HEK293 (cell line): ENCODE measurements at regions not wholly inside any gene's neighbourhood (a gene's known extent, or its start where the extent isn't known, plus 50 kb on each side); places are given as distances from the start of the nearest gene placed in this dataset.

Source experiments
- CTCF ChIA-PET: fragments of 350-600 bp; formaldehyde crosslinking; extraction: SDS; loops from one replicate; lab custom pipeline; 2021; ENCODE audit warnings: antibody characterized with exemption; lab: Yijun Ruan, JAX
- POLR2A ChIA-PET: fragments of 300-600 bp; formaldehyde crosslinking; extraction: SDS; loops from one replicate; lab custom pipeline; 2020; ENCODE audit warnings: antibody characterized with exemption, inconsistent platforms; lab: Yijun Ruan, JAX
- H3K27ac ChIP-seq: fragments of 200-500 bp; sonication (Bioruptor generic); 2 replicates; pipeline ENCODE4 v1.5.1; 2014; ENCODE audit warnings: low read depth, low read length, control low read depth, inconsistent platforms; ENCODE audit errors: extremely low read depth
- H3K36me3 ChIP-seq, 2 experiments: fragments of 200-500 bp in 1 of 2; sonication (Bioruptor generic) in 1 of 2; 1 replicate in 1 of 2; 2 replicates in 1 of 2; pipeline ENCODE4 v1.5.1; 2014 to 2017; ENCODE audit warnings: inconsistent platforms in 2 of 2, low read length in 2 of 2; ENCODE audit not compliant: control insufficient read depth in 2 of 2, insufficient read depth in 1 of 2
- H3K4me1 ChIP-seq: fragments of 200-500 bp; sonication (Bioruptor generic); 2 replicates; pipeline ENCODE4 v1.5.1; 2014; ENCODE audit warnings: mild to moderate bottlenecking, low read length, inconsistent platforms; ENCODE audit not compliant: control insufficient read depth, insufficient read depth
- H3K4me3 ChIP-seq: 2 replicates; pipeline ENCODE4 v1.5.1; 2011; ENCODE audit warnings: low read depth, mild to moderate bottlenecking, control low read depth, low read length, moderate library complexity
- H3K9me3 ChIP-seq: fragments of 200-500 bp; sonication (Bioruptor generic); 2 replicates; pipeline ENCODE4 v1.5.1; 2014; ENCODE audit warnings: low read depth, low read length, inconsistent platforms; ENCODE audit not compliant: control insufficient read depth, insufficient read depth
- KLF1 ChIP-seq: fragments of 450-650 bp; formaldehyde crosslinking; IDR thresholded peaks from 2 replicates; pipeline ENCODE4 v1.5.1; 2016; ENCODE audit warnings: missing biosample characterization, missing genetic modification characterization
- ZBTB20 ChIP-seq: fragments of 450-650 bp; formaldehyde crosslinking; IDR thresholded peaks from 2 replicates; pipeline ENCODE4 v1.5.1; 2016; ENCODE audit warnings: missing biosample characterization, missing genetic modification characterization
- ZIC2 ChIP-seq: fragments of 450-650 bp; formaldehyde crosslinking; IDR thresholded peaks from 2 replicates; pipeline ENCODE4 v1.5.1; 2016; ENCODE audit warnings: missing biosample characterization, missing genetic modification characterization
- ZNF140 ChIP-seq: fragments of 450-650 bp; formaldehyde crosslinking; IDR thresholded peaks from 2 replicates; pipeline ENCODE4 v1.5.1; 2016; ENCODE audit warnings: missing biosample characterization, missing genetic modification characterization
- ZNF184 ChIP-seq: fragments of 450-650 bp; IDR thresholded peaks from 2 replicates; pipeline ENCODE4 v1.5.1; 2018; ENCODE audit warnings: missing biosample characterization, mild to moderate bottlenecking, missing genetic modification characterization
- ZNF416 ChIP-seq: fragments of 450-650 bp; formaldehyde crosslinking; IDR thresholded peaks from 2 replicates; pipeline ENCODE4 v1.5.1; 2016; ENCODE audit warnings: missing biosample characterization, missing genetic modification characterization
- ZNF433 ChIP-seq: fragments of 450-650 bp; formaldehyde crosslinking; IDR thresholded peaks from 2 replicates; pipeline ENCODE4 v1.5.1; 2016; ENCODE audit warnings: missing biosample characterization, missing genetic modification characterization, low read depth
- ZNF529 ChIP-seq: fragments of 450-650 bp; formaldehyde crosslinking; IDR thresholded peaks from 2 replicates; pipeline ENCODE4 v1.5.1; 2017; ENCODE audit warnings: missing genetic modification characterization, missing biosample characterization; ENCODE audit not compliant: insufficient replicate concordance
- ZNF571 ChIP-seq: fragments of 450-650 bp; formaldehyde crosslinking; IDR thresholded peaks from 2 replicates; pipeline ENCODE4 v1.5.0; 2017; ENCODE audit warnings: missing biosample characterization, missing genetic modification characterization
- ZNF658 ChIP-seq: fragments of 450-650 bp; formaldehyde crosslinking; IDR thresholded peaks from 2 replicates; pipeline ENCODE4; 2016; ENCODE audit warnings: missing biosample characterization, missing genetic modification characterization
- ZNF660 ChIP-seq: fragments of 450-650 bp; IDR thresholded peaks from 2 replicates; pipeline ENCODE4 v1.5.1; 2018; ENCODE audit warnings: missing biosample characterization, mild to moderate bottlenecking, missing genetic modification characterization
- ZNF701 ChIP-seq: fragments of 450-650 bp; formaldehyde crosslinking; IDR thresholded peaks from 2 replicates; pipeline ENCODE4 v1.5.1; 2016; ENCODE audit warnings: missing biosample characterization, missing genetic modification characterization
- ZNF76 ChIP-seq: fragments of 450-650 bp; formaldehyde crosslinking; IDR thresholded peaks from 2 replicates; pipeline ENCODE4; 2016; ENCODE audit warnings: low read depth, missing biosample characterization, missing genetic modification characterization, borderline replicate concordance
- ZNF792 ChIP-seq: fragments of 450-650 bp; formaldehyde crosslinking; IDR thresholded peaks from 2 replicates; pipeline ENCODE4 v1.5.1; 2016; ENCODE audit warnings: missing biosample characterization, missing genetic modification characterization
- TF ChIP-seq, protein P1 (sequence below): fragments of 450-650 bp; formaldehyde crosslinking; IDR thresholded peaks from 2 replicates; pipeline ENCODE4 v1.5.1; 2017; ENCODE audit warnings: missing biosample characterization, missing genetic modification characterization
- TF ChIP-seq, protein P2 (sequence below): fragments of 450-650 bp; formaldehyde crosslinking; conservative IDR thresholded peaks from 2 replicates; pipeline ENCODE4 v1.5.1; 2016; ENCODE audit warnings: low read depth, missing biosample characterization, missing genetic modification characterization
- TF ChIP-seq, protein P3 (sequence below): fragments of 450-650 bp; formaldehyde crosslinking; IDR thresholded peaks from 2 replicates; pipeline ENCODE4 v1.5.1; 2017; ENCODE audit warnings: missing biosample characterization, missing genetic modification characterization
- TF ChIP-seq, protein P4 (sequence below): fragments of 450-650 bp; formaldehyde crosslinking; IDR thresholded peaks from 2 replicates; pipeline ENCODE4; 2016; ENCODE audit warnings: missing biosample characterization, missing genetic modification characterization

DNA sequence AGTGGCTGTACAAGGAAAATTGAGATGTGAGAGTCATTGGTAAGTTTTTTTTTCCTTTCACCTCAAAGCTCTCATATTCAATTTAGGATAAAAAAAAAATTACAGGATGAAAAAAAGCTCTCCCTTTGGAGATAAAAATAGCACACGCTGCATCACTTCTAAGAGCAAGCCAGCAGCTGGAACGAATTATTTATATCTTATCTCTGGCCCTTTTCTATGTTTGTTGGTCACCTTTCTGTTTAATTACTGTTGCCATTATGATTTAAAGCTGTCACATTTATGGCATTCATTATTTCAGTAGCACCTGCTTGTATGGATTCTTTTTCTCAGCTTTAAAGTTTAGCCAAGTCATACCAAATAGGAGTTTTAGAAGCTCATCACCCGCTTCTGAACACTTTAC, 171.6 kb upstream of the PDZRN3 start (continued):
- TF ChIP-seq, protein P1, sequence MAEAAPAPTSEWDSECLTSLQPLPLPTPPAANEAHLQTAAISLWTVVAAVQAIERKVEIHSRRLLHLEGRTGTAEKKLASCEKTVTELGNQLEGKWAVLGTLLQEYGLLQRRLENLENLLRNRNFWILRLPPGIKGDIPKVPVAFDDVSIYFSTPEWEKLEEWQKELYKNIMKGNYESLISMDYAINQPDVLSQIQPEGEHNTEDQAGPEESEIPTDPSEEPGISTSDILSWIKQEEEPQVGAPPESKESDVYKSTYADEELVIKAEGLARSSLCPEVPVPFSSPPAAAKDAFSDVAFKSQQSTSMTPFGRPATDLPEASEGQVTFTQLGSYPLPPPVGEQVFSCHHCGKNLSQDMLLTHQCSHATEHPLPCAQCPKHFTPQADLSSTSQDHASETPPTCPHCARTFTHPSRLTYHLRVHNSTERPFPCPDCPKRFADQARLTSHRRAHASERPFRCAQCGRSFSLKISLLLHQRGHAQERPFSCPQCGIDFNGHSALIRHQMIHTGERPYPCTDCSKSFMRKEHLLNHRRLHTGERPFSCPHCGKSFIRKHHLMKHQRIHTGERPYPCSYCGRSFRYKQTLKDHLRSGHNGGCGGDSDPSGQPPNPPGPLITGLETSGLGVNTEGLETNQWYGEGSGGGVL (tag by site-specific recombination), result no peak
- TF ChIP-seq ZNF76 (tag by site-specific recombination) (no peak), ZNF529 (tag by site-specific recombination) (no peak), ZNF660 (no peak)

DNA sequence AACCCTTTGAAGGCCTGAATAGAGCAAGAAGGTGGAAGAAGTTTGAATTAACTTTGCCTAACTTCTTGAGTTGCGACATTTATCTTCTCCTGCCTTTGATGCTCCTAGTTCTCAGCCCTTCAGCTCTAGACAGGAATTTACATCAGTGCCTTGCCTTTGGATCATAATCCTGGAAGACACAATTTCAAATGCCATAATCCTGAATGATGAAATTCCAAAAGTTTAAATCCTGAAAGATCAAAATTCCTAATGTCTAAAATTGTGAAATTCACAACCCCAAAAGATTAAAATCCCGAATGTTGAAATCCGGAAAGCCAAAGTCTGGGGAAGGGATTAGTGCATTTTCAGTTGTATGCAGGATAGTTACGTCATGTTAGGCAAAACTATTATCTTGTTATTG, 166.6 kb upstream of the PDZRN3 start:
- no peaks in the 10 kb centered on the region for H3K9me3 ChIP-seq
- H3K4me3 ChIP-seq, result no peak overlapping the region
- H3K36me3 ChIP-seq, result no peaks in the 10 kb centered on the region
- H3K27ac ChIP-seq, result no peak overlapping the region
- POLR2A ChIA-PET, result no interaction called here
- TF ChIP-seq, protein P2, sequence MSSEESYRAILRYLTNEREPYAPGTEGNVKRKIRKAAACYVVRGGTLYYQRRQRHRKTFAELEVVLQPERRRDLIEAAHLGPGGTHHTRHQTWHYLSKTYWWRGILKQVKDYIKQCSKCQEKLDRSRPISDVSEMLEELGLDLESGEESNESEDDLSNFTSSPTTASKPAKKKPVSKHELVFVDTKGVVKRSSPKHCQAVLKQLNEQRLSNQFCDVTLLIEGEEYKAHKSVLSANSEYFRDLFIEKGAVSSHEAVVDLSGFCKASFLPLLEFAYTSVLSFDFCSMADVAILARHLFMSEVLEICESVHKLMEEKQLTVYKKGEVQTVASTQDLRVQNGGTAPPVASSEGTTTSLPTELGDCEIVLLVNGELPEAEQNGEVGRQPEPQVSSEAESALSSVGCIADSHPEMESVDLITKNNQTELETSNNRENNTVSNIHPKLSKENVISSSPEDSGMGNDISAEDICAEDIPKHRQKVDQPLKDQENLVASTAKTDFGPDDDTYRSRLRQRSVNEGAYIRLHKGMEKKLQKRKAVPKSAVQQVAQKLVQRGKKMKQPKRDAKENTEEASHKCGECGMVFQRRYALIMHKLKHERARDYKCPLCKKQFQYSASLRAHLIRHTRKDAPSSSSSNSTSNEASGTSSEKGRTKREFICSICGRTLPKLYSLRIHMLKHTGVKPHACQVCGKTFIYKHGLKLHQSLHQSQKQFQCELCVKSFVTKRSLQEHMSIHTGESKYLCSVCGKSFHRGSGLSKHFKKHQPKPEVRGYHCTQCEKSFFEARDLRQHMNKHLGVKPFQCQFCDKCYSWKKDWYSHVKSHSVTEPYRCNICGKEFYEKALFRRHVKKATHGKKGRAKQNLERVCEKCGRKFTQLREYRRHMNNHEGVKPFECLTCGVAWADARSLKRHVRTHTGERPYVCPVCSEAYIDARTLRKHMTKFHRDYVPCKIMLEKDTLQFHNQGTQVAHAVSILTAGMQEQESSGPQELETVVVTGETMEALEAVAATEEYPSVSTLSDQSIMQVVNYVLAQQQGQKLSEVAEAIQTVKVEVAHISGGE (tag by site-specific recombination), result no peak
- TF ChIP-seq, protein P3, sequence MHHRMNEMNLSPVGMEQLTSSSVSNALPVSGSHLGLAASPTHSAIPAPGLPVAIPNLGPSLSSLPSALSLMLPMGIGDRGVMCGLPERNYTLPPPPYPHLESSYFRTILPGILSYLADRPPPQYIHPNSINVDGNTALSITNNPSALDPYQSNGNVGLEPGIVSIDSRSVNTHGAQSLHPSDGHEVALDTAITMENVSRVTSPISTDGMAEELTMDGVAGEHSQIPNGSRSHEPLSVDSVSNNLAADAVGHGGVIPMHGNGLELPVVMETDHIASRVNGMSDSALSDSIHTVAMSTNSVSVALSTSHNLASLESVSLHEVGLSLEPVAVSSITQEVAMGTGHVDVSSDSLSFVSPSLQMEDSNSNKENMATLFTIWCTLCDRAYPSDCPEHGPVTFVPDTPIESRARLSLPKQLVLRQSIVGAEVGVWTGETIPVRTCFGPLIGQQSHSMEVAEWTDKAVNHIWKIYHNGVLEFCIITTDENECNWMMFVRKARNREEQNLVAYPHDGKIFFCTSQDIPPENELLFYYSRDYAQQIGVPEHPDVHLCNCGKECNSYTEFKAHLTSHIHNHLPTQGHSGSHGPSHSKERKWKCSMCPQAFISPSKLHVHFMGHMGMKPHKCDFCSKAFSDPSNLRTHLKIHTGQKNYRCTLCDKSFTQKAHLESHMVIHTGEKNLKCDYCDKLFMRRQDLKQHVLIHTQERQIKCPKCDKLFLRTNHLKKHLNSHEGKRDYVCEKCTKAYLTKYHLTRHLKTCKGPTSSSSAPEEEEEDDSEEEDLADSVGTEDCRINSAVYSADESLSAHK (tag by site-specific recombination), result no peak
- TF ChIP-seq ZNF792, result no peak
- TF ChIP-seq, protein P4, sequence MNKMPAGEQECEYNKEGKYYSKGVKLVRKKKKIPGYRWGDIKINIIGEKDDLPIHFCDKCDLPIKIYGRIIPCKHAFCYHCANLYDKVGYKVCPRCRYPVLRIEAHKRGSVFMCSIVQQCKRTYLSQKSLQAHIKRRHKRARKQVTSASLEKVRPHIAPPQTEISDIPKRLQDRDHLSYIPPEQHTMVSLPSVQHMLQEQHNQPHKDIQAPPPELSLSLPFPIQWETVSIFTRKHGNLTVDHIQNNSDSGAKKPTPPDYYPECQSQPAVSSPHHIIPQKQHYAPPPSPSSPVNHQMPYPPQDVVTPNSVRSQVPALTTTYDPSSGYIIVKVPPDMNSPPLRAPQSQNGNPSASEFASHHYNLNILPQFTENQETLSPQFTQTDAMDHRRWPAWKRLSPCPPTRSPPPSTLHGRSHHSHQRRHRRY (tag by site-specific recombination), result no peak
- no peak for TF ChIP-seq ZBTB20 (tag by site-specific recombination)
- CTCF ChIA-PET, result no interaction called here
- H3K4me1 ChIP-seq, result no peaks in the 10 kb centered on the region

DNA sequence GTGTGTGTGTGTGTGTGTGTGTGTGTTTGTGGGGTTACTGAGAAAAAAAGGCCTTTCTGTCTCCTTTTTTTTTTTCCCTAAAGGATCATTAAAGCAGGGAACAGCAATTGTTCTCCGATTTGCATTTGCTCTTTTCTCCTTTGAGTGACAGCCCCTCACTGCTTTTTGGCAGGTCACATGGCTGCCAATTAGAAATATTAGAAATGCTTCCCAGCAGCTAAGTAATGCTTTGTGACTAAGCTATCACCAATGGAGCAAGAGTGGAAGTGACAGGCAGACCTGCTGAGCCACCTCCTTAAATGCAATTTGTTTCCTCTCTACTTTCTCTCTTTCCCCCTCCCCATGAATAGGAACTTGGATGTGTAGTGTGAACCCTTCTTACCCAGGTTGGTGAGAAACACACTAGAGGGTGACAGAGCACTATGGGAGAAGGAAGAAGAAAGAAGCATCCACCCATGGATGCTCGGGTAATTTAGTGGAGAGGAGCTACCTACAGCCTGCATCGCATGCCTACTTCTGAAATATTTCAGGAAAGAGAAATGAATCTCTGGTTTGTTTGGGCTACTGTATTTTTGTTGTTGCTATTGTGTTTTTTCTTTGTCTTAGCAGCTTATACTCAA, 165.2 kb upstream of the PDZRN3 start:
- no peak for TF ChIP-seq ZNF184 (tag by site-specific recombination)
- TF ChIP-seq, protein P3 (tag by site-specific recombination), result no peak
- TF ChIP-seq ZNF140 (tag by site-specific recombination), result no peak
- no peak for TF ChIP-seq ZNF658 (tag by site-specific recombination)
- TF ChIP-seq KLF1 (tag by site-specific recombination), result no peak
- TF ChIP-seq ZNF571, result no peak
- no peak for TF ChIP-seq ZNF701 (tag by site-specific recombination)
- TF ChIP-seq ZIC2 (tag by site-specific recombination), result no peak
- no peak for TF ChIP-seq ZNF433 (tag by site-specific recombination)
- TF ChIP-seq ZNF416 (tag by site-specific recombination), result no peak
- TF ChIP-seq, all 188 proteins: peak for 0
- Histone ChIP-seq H3K27ac (no peak overlapping the region), H3K9me3 (no peaks in the 10 kb centered on the region), H3K4me1 (no peaks in the 10 kb centered on the region), H3K36me3 (no peaks in the 10 kb centered on the region), H3K4me3 (no peak overlapping the region)
- POLR2A ChIA-PET, result no interaction called here
- CTCF ChIA-PET, result interaction anchor here (0.6 kb wide), 1 partner anchor 896 kb away, joined by 3 read pairs; no protein-coding TSS in a partner anchor
